K562 (cell line): ENCODE measurements at regions not wholly inside any gene's neighbourhood (a gene's known extent, or its start where the extent isn't known, plus 50 kb on each side); places are given as distances from the start of the nearest gene placed in this dataset.

Experiments used
- ATAC-seq: fragments of 200-7000 bp; cut with Tn5 transposase; 3 replicates; pipeline ENCODE4 v1.9.1; 2020; ENCODE audit warnings: moderate library complexity
- BruUV-seq: library from RNA; stranded (reverse); fragments of 400-500 nt; replicated peaks from 2 replicates; lab custom pipeline; 2021; lab: Mats Ljungman, UMichigan
- CTCF ChIA-PET: fragments of 300-600 bp; formaldehyde crosslinking; extraction: SDS; loops from one replicate; lab custom pipeline; 2021; ENCODE audit warnings: low intra/inter-chr PET ratio; lab: Yijun Ruan, JAX
- POLR2A ChIA-PET: fragments of 300-600, 350-650 bp; sonication (Branson Sonifier 250); formaldehyde crosslinking; extraction: SDS; loops from one replicate; lab custom pipeline; 2021; ENCODE audit warnings: antibody characterized with exemption, inconsistent platforms; lab: Yijun Ruan, JAX
- DNase-seq, 4 experiments: peaks; one replicate each; pipeline versions ENCODE4 v3.0.0 to v3.0.0-alpha.2; 2011 to 2018; ENCODE audit warnings: low spot score in 3 of 4, mixed read lengths in 3 of 4; ENCODE audit errors: extremely low read depth in 1 of 4
- FAIRE-seq: peaks from 2 replicates; lab custom pipeline; 2011; peaks lifted over from hg19 to GRCh38; lab: Jason Lieb, UNC
- H2AFZ ChIP-seq: 2 replicates; pipeline ENCODE4 v1.6.0; 2011; ENCODE audit warnings: low read depth, low read length, control low read depth, inconsistent platforms
- H3K27ac ChIP-seq: fragments of 200-600 bp; 3 replicates; pipeline ENCODE4 v1.8.0; 2011; ENCODE audit warnings: low read depth, mild to moderate bottlenecking, control low read depth, inconsistent platforms, low read length, moderate library complexity, mixed read lengths; ENCODE audit errors: extremely low read depth
- H3K27me3 ChIP-seq, 2 experiments: fragments of 300-600 bp in 1 of 2; 2 replicates in 1 of 2; 3 replicates in 1 of 2; pipeline versions ENCODE4 v1.6.0 to v1.8.0; 2011; ENCODE audit warnings: inconsistent platforms in 2 of 2, low read length in 2 of 2, mild to moderate bottlenecking in 1 of 2, mixed read lengths in 1 of 2, moderate library complexity in 1 of 2; ENCODE audit not compliant: control insufficient read depth in 2 of 2, insufficient read depth in 2 of 2
- H3K36me3 ChIP-seq: fragments of 300-600 bp; 3 replicates; pipeline ENCODE4 v1.8.0; 2011; ENCODE audit warnings: mild to moderate bottlenecking, low read length, inconsistent platforms; ENCODE audit not compliant: control insufficient read depth, insufficient read depth
- H3K4me1 ChIP-seq, 2 experiments: fragments of 200-600 bp in 1 of 2; replicated peaks in 1 of 2; 2 replicates in 1 of 2; 3 replicates in 1 of 2; pipeline versions ENCODE4 v1.5.1 to v1.8.0; 2011; ENCODE audit warnings: inconsistent platforms in 2 of 2, low read length in 2 of 2, mild to moderate bottlenecking in 1 of 2, mixed read lengths in 1 of 2, moderate library complexity in 1 of 2; ENCODE audit not compliant: control insufficient read depth in 2 of 2, insufficient read depth in 2 of 2
- H3K4me2 ChIP-seq: 2 replicates; pipeline ENCODE4 v1.6.1; 2011; ENCODE audit warnings: low read length, control low read depth, inconsistent platforms, mixed read lengths; ENCODE audit not compliant: insufficient read depth
- H3K4me3 ChIP-seq: fragments of 200-600 bp; sonication (generic), shearing (Covaris generic); 2 replicates; pipeline ENCODE4 v1.5.1; 2016; ENCODE audit warnings: control low read depth, inconsistent platforms
- H3K79me2 ChIP-seq: fragments of 200-600 bp; 3 replicates; pipeline ENCODE4 v1.8.0; 2011; ENCODE audit warnings: low read length, inconsistent platforms; ENCODE audit not compliant: control insufficient read depth, insufficient read depth
- H3K9ac ChIP-seq, 2 experiments: 2 replicates each; pipeline versions ENCODE4 v1.6.0 to v1.6.1; 2011; ENCODE audit warnings: low read depth in 2 of 2, low read length in 2 of 2, control low read depth in 1 of 2, inconsistent platforms in 1 of 2, mild to moderate bottlenecking in 1 of 2, mixed read lengths in 1 of 2; ENCODE audit not compliant: insufficient read depth in 1 of 2
- H3K9me1 ChIP-seq: one replicate; pipeline ENCODE4 v1.6.0; 2011; ENCODE audit warnings: inconsistent platforms, mild to moderate bottlenecking, low read length, moderate library complexity; ENCODE audit not compliant: control insufficient read depth, insufficient read depth
- H3K9me3 ChIP-seq: replicated peaks from 2 replicates; pipeline ENCODE4 v1.5.1; 2011; ENCODE audit warnings: low read depth, low read length, inconsistent platforms; ENCODE audit not compliant: control insufficient read depth, insufficient read depth
- H4K20me1 ChIP-seq: replicated peaks from 2 replicates; pipeline ENCODE4 v1.6.1; 2011; ENCODE audit warnings: low read length, inconsistent platforms, mixed read lengths; ENCODE audit not compliant: control insufficient read depth, insufficient read depth
- ETS2 ChIP-seq: IDR thresholded peaks from 2 replicates; pipeline ENCODE4 v1.6.1; 2016; ENCODE audit warnings: borderline replicate concordance, missing genetic modification characterization, mild to moderate bottlenecking, moderate library complexity, missing compliant biosample characterization; ENCODE audit not compliant: poor library complexity, severe bottlenecking
- KDM1A ChIP-seq, 2 experiments: fragments of 450-650 bp; IDR thresholded peaks; 2 replicates each; pipeline ENCODE4 v1.6.1; 2016; ENCODE audit warnings: mild to moderate bottlenecking in 2 of 2
- NFRKB ChIP-seq: fragments of 450-650 bp; IDR thresholded peaks from 2 replicates; pipeline ENCODE4 v1.6.1; 2016; ENCODE audit warnings: low read depth
- RAD21 ChIP-seq, 2 experiments: fragments of 250-450 bp in 1 of 2; fragments of 450-650 bp in 1 of 2; sonication (Bioruptor Pico) in 1 of 2; formaldehyde crosslinking in 1 of 2; IDR thresholded peaks in 1 of 2; conservative IDR thresholded peaks in 1 of 2; 2 replicates each; pipeline versions ENCODE4 v1.4.0 to v1.8.0; 2020 to 2022; ENCODE audit warnings: mild to moderate bottlenecking in 2 of 2, moderate library complexity in 1 of 2
- ZNF766 ChIP-seq: fragments of 200-800 bp; sonication (Bioruptor generic); conservative IDR thresholded peaks from 2 replicates; pipeline ENCODE4 v1.6.1; 2016; ENCODE audit warnings: missing genetic modification characterization, missing compliant biosample characterization
- WGBS: fragments of 100-300 bp; shearing (Covaris generic); methylation state at CpG from one replicate; pipeline ENCODE4 v1.1.6; 2016; ENCODE audit warnings: low coverage, mixed read lengths; ENCODE audit not compliant: insufficient coverage; ENCODE audit errors: missing lambda C conversion rate; 5-methylcytosine and 5-hydroxymethylcytosine counted together
- in situ Hi-C: fragments of 300-500 bp; cut with MboI; formaldehyde crosslinking; loops from 4 replicates; pipeline ENCODE4 v1.15.0; 2018; ENCODE audit warnings: inconsistent platforms, mixed read lengths
- intact Hi-C: fragments of 100-400 bp; cut with micrococcal nuclease; formaldehyde crosslinking; loops from 2 replicates; pipeline ENCODE4 v1.14.2; 2022

- Histone ChIP-seq H3K9me1 (no peaks in the 10 kb centered on the region), H3K4me1 (peaks cover 0 to 13% of the 10 kb centered on the region in 2 experiments; a peak in 1 of 5 replicates), H3K79me2 (no peaks in the 10 kb centered on the region), H3K4me2 (no peak overlapping the region), H3K4me3 (no peak overlapping the region), H2AFZ (no peak overlapping the region), H3K9ac (no peak overlapping the region), H3K27me3 (peaks cover 16 to 51% of the 10 kb centered on the region in 2 experiments; a peak in 4 of 5 replicates), H4K20me1 (no peaks in the 10 kb centered on the region), H3K9me3 (no peaks in the 10 kb centered on the region), H3K27ac (no peak overlapping the region), H3K36me3 (no peaks in the 10 kb centered on the region)
- TF ChIP-seq KDM1A (IDR thresholded peaks at IDR 0.05) (peak in 1 of 2 experiments; percentile 27; a peak in 1 of 4 replicates), NFRKB (no peak)
- 4% methylated on average over 61 of the region's 68 CpGs for WGBS
- BruUV-seq = no TSS peak
- FAIRE-seq (no peak), DNase-seq (no peak), ATAC-seq (no peak)
- ChIA-PET CTCF (no interaction called here), POLR2A (no interaction called here)
- intact Hi-C loops (no loop called here), in situ Hi-C loops (no loop called here)
These were observed 158.9 kb downstream of the TBXT start for GRCh38 chr6:166008441-166009369.

GRCh38 chr6:166007349-166008263, 160.0 kb downstream of the TBXT start:
- H3K79me2 ChIP-seq = no peaks in the 10 kb centered on the region
- CTCF ChIA-PET = no interaction called here

More at GRCh38 chr6:166007349-166008263, 160.0 kb downstream of the TBXT start:
- Histone ChIP-seq H2AFZ (no peak overlapping the region), H3K4me2 (no peak overlapping the region), H3K36me3 (no peaks in the 10 kb centered on the region), H3K4me3 (no peak overlapping the region)
- intact Hi-C loops = no loop called here
- under 1% methylated on average over 16 of the region's 18 CpGs for WGBS
- TF ChIP-seq RAD21 (CRISPR knock-in tag; conservative IDR thresholded peaks at IDR 0.05 in 1 of 2, IDR thresholded peaks at IDR 0.05 in 1 of 2) = no peak
- no peak for TF ChIP-seq ZNF766
- TF ChIP-seq ETS2 = no peak
- TF ChIP-seq, all 486 proteins: peak for 0
- in situ Hi-C loops = no loop called here
- DNase-seq (no peak), ATAC-seq (no peak), FAIRE-seq (no peak)
- Histone ChIP-seq H3K9ac (no peak overlapping the region), H3K9me3 (no peaks in the 10 kb centered on the region), H3K9me1 (no peaks in the 10 kb centered on the region), H4K20me1 (no peaks in the 10 kb centered on the region), H3K27ac (no peak overlapping the region), H3K4me1 (peaks cover 0 to 13% of the 10 kb centered on the region in 2 experiments; a peak in 1 of 5 replicates), H3K27me3 (peaks cover 16 to 51% of the 10 kb centered on the region in 2 experiments; a peak in 4 of 5 replicates)
- POLR2A ChIA-PET = no interaction called here
- no TSS peak for BruUV-seq
